ENCODE measurements at regions not wholly inside any gene's neighbourhood (a gene's known extent, or its start where the extent isn't known, plus 50 kb on each side); places are given as distances from the start of the nearest gene placed in this dataset.
A peak's percentile ranks its signal among the peaks of the same experiment; 100 is the strongest.
"Not testable (repeated sequence)": the region's sequence is repeated elsewhere in the genome, so short reads cannot be mapped to it uniquely, and the experiment has no call there.

DNA sequence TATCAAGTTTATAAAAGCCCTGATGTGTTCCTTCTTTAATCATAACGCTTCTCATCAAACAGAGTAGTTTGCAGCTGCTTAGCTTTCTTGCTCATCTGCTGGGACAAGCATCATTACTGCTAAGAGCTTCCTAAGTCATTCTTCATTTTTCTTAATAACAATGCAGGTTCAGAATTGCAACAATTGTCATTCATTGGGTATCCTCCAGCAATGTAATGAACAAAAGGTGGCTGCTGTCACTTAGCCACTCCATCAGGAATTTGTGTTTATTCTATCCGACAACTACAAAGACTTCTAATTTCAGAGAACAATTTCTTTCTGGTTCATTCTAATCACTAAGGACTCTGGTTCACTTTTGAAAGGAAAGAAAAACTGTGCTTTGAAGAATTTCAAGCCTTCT, 836.7 kb upstream of the CDH10 start:
- no peak for DNase-seq
- intact Hi-C loops (cut with DNase I), result no loop called here

DNA sequence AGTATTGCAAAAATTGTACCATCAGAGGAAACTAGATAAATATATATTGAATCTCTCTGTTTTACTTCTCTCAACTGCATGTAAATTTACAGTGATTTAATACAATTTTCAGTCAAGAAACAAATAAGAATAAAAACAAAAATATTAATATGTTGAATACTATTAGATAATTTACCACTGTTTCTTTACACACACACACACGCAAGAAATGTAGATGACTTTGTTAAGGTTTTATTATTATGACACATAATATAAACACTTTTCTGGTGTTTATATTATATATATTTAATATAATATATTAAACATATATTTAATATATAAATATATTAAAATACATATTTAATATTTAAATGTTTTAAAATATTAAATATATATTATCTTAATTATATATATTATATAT, 814.3 kb upstream of the CDH10 start:
- intact Hi-C loops (cut with DNase I), result no loop called here

DNA sequence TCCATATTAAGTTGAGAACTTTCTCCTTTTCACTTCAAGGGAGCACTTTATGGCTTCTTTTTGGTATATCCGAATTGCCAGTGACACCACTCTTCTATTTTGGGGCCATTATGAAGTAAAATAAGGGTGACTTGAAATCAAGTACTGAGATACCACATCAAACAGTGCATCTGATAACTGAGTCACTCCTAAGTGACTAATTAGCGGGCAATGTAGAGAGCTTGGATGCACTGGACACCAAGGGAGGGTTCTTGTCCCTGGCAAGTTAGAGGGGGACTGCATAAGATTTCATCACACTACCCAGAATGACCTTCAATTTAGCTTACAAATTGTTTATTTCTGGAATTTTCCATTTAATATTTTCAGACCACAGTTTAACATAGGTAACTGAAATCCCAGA, 813.9 kb upstream of the CDH10 start:
- intact Hi-C loops (cut with DNase I), result no loop called here
- DNase-seq, result no peak

More for the DNA sequence above, 814.3 kb upstream of the CDH10 start:
- DNase-seq, result no peak

DNA sequence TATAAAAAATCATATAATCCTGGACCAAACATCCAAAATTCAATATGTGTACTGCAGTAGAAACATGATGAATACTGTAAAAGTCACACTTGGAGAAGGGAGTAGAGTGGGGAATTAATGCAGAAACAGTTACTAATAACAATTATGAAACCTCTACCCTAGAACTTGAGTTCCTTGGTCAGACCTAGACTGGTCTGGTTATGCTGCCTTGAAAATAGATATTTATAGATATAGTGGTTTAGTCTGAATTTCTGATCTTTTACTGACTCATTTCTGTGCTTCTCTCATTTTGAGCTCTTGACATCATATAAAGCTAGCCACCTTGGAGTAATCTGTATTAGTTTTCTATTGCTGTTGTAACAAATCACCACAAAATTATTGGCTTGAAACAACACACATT, 808.7 kb upstream of the CDH10 start:
- DNase-seq, result no peak
- intact Hi-C loops (cut with DNase I), result no loop called here

DNA sequence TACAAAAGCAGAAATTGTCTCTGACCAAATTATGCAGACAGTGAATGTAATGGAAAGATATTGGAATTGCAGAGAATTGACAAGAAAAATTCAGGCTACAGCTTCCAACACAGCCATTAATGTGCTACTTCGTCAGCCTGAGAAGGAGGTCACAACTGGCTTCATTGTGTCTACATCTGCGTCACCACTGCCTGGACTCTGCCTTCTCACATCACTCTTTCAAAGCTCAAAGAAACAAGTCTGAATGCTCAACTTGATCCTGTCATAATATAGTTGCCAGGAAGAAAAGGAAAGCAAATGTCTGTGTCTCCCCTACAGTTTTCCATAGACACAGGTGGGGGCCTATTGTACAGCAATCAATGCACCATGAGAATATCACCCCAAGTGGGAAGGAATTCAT, 806.5 kb upstream of the CDH10 start:
- intact Hi-C loops (cut with DNase I), result no loop called here

DNA sequence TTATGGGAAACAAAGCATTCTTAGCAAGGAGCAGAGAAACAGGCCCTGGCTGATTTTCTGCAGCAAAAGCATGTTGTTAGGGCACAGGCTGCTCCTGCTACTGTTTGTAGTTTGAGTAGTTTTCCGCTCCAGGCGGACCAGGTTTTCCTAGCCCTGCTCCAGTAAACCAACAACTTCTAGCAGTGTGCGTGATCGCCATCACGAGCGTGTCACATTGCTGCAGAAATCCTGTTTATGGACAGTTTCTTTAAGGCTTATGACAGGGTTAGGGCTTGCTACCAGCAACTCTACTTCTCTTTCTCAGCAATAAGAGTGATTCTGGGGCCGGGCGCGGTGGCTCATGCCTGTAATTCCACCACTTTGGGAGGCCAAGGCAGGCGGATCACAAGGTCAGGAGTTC, 803.9 kb upstream of the CDH10 start:
- intact Hi-C loops (cut with DNase I), result no loop called here
- DNase-seq, result peak in 2 of 10 donors; percentile 29 to 63

More for the DNA sequence above, 806.5 kb upstream of the CDH10 start:
- no peak for DNase-seq

DNA sequence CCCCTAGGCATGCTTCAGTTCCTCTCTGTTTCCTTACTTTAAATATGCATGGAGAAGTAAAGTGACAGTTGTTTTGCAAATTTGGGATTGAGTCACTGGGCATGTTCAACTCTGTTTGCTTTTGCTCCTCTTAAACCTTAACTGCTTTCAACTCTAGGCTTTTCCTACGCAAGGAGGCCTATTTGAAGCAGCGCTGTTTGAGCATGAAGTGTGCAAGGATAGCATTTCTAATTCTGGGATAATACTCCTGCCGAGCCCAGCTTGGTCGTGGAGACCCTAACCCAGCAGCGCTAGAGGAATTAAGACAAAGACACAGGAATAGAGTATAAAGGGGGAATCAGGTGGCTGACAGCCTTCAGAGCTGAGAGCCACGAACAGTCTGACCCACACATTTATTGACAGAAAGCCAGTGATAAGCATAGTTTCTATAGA, 803.4 kb upstream of the CDH10 start:
- intact Hi-C loops (cut with DNase I), result no loop called here

DNA sequence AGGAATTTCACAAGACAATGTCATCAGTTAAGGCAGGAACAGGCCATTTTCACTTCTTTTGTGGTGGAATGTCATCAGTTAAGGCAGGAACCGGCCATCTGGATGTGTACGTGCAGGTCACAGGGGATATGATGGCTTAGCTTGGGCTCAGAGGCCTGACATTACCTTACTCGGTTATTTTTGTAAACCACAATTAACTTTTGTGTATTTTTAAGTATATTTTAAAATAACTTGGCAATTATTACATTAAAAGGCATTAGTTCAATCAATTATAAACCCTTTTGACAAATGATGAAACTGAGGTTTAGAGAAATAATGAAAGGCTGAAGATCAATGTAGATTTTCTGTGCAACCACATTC, 801.3 kb upstream of the CDH10 start:
- intact Hi-C loops (cut with DNase I), result not testable (repeated sequence)

More for the DNA sequence above, 803.4 kb upstream of the CDH10 start:
- no peak for DNase-seq

DNA sequence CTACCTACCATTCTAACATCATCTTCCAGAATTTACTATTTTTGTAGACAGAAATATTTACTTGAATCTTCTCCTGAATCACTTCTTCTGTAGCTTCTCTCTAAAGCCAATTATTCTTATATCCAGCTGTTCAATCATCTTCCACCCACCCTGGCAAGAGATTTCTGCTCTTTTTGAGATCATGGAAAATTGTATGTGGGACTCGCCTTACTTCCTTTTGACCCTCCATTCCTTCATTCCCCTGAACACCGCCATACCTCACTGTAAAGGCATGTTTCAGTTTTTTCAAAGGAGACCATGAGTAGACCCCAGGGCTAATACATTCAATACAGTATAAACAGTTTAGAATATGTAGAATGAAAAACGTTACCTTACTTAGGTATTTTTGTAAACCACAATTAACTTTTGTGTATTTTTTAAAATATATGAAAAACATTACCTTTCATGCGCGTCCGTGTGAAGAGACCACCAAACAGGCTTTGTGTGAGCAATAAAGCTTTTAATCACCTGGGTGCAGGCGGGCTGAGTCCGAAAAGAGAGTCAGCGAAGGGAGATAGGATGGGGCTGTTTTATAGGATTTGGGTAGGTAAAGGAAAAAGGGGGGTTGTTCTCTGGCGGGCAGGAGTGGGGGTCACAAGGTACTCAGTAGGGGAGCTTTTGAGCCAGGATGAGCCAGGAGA, 800.7 kb upstream of the CDH10 start:
- intact Hi-C loops (cut with DNase I); DNase-seq: not testable (repeated sequence)

More for the DNA sequence above, 801.3 kb upstream of the CDH10 start:
- DNase-seq, result not testable (repeated sequence)

DNA sequence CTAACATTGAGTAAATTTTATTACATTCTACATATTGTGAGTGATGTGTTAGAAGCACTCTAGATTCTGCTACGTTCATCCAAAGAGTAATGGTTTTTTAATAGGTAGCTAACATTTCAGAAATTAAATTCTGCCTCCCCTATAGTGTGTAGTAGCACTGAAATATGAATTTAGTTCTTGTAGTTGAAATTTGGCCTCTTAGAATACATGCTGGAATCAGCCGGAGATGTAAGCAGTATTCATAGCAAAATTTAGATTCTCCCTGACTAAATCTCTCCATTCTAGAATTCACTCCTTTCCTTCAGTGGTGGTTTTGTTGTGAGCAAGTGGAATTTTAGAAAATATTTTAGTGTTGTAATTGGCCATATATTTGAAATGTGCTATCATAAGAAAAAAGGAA, 799.9 kb upstream of the CDH10 start:
- intact Hi-C loops (cut with DNase I), result no loop called here
- no peak for DNase-seq

DNA sequence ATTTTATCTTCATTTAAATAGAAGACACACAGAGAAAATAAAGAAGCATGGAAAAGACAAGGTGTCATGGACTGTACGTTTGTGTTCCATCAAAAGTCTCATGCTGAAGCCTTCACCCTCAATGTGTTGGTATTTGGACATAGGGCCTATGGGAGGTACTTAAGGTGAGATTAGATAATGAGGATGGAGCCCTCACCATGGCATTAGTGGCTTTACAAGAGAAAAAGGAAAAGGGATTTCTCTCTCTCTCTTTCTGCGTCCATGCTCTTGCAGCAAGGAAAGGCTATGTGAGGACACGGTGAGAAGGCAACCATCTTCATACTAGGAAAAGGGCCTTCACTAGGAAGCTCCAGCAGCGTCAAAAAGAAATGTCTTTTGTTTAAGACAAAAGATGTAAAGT, 797.0 kb upstream of the CDH10 start:
- no peak for DNase-seq
- intact Hi-C loops (cut with DNase I), result no loop called here

DNA sequence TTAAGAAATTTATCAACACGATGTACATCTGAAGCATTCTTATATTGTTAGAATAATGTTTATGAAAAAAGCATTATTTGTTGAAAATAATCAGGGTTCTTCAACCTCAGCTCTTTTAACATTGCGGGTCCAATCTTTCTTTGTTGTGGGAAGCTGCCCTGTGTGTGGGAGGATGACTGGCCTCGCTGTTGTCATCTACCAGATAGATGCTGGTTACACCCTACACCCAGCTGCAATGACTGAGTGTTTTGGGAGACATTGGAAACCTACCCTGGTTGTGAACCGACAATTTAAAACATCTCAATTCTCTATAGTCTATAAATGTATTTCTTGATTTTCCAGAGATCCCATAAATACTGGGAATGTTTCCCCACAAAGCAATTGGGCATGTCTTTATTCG, 794.2 kb upstream of the CDH10 start:
- intact Hi-C loops (cut with DNase I), result no loop called here
- DNase-seq, result no peak

DNA sequence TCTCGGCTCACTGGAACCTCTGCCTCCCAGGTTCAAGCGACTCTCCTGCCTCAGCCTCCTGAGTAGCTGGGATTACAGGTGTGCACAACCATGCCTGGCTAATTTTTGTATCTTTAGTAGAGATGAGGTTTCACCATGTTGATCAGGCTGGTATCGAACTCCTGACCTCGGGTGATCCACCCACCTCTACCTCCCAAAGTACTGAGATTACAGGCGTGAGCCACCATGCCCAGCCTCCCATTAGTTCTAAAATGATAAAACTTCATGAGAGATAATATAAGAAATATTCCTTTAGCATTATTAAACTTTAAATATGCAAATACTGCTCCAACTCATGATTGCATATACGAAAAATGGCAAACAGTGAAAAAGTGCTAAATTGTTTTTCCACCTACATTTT, 793.6 kb upstream of the CDH10 start:
- intact Hi-C loops (cut with DNase I); DNase-seq: not testable (repeated sequence)

DNA sequence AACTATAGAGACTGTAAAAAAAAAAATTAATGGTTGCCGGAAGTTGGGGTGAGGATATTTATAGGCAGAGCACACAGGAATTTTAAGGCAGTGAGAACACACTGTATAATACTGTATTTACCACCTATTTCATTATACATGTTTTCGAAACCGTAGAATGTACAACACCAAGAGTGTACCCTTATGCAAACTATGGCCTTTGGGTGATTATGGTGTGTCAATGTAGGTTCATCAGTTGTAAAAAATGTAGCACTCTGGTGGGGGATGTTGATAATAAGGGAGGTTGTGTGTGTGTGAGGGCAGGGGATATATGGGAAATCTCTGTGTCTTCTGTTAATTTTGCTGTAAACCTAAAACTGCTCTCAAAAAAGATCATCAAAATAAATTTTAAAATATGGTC, 791.7 kb upstream of the CDH10 start:
- DNase-seq, result no peak
- intact Hi-C loops (cut with DNase I), result no loop called here

DNA sequence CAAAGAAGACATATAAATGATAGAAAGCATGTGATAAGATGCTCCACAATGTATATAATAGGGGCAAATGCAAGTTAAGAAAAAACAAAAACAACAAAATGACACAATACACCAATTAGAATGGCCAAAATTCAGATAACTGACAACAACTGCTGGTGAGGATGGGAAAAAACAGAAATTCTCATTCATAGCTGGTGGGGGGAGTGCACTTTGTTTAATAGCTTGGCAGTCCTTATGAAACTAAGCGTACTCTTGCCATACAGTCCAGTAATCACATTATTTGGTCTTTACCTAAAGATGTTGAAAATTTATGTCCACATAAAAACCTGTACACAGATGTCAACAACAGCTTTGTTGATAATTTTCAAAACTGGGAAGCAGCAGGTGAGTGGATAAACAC, 791.1 kb upstream of the CDH10 start:
- intact Hi-C loops (cut with DNase I), result no loop called here
- DNase-seq, result no peak

DNA sequence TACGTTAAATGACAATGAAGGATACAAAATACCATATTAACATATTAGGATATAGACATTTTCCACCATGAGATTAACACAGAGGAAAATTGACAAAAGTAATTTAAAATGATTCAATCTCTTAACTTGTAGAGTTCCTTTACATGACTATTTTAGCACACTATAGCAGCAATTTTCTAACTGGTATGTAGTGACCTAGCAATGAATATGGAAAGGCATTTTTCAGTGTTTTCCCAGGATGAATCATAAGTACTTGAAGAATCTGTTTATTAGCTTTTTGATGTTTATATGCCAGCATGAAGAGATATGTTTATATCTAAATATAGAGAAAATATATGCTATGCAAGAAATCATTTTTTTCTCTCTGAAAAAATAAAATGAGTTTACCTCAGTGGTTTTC, 782.5 kb upstream of the CDH10 start:
- no peak for DNase-seq
- intact Hi-C loops (cut with DNase I), result no loop called here

DNA sequence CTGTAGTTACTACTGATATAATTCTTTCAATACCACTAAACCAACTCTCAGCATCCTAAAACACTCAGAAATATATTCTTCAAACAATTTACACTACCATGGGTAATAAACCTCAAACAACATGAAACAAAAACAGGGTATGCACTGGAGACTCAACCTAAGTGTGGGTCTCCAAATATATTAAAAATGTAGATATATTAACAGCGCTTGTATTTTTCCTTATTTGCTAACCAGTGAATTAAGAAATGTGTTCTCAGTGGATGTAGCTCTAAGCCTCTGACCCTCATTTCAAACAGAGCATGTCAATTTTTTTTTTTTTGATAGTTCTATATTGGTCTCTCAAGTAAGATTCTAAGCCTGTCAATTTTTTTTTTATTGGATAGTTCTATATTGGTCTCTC, 778.5 kb upstream of the CDH10 start:
- no peak for DNase-seq
- intact Hi-C loops (cut with DNase I), result no loop called here

DNA sequence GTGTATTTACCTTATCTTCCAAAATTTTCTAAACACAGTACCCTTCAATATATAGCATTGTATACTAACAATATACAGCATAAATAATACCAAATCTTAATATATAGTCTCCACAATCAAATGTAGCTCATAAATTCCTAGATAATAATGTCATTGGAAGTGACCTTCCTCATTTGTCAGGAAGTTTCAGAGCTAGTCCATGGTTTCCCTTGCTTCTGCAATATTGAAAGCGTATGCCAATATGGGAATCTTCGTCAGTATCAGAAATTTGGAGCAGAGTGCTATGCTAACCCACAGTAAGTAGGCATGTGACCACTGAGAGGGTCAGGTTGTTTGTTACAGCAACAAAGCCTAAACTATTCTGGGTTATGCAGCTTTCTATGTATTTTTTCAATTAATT, 774.9 kb upstream of the CDH10 start:
- intact Hi-C loops (cut with DNase I), result no loop called here
- no peak for DNase-seq

DNA sequence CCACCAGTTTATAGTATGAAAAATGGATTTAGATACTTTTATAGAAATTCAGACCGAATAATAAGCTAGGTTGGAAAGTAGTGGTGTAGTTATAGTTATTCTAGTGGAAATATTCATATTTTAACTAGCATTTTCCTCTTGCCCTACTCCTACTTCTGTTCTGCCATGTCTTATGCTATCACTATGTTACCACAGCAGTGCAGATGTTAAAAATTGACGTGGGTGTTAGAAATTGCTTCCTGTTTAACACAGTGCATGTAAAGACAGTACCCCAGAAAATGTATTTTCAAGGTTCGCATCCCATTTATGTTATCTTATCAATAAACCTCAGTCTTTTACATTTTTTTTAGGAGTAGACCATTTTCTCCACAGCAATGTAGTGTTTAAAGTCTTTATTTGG, 774.2 kb upstream of the CDH10 start:
- no peak for DNase-seq
- intact Hi-C loops (cut with DNase I), result no loop called here

DNA sequence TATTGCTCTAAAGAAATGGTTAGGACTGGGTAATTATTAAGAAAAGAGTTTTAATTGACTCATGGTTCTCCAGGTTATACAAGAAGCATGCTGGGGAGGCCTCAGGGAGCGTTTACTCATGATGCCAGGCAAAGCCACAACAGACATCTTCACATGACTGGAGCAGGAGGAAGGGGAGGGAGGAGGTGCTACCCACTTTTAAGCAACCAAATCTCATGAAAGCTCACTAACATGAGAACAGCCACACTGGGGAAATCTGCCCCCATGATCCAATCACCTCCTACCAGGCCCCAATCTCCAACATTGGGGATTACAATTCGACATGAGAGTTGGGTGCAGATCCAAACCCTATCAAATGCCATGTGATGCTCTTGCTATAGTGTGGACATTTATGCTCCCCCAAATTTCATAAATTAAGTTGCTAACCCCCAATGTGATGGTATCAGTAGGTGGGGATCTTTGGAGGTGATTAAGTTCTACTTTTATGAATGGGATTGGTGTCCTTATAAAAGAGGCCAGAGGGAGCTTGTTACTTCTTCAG, 773.6 kb upstream of the CDH10 start:
- no peak for DNase-seq
- intact Hi-C loops (cut with DNase I), result no loop called here

DNA sequence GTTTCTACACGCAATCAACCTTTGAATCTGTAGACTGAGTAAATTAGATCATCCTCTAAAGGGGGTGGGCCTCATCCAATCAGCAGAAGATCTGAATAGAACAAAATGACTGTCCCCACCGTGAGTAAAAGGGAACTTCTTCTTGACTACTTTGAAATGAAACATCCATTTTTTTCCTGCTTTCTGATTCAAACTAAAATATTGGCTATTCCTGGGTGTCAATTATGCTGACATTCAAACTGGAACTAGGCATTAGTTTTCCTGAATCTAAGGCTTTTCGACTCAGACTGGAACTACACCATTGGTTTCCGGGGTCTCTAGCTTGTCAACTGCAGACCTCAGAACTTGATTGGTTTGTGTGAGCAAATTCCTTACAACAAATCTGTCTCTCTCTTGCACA, 772.2 kb upstream of the CDH10 start:
- intact Hi-C loops (cut with DNase I), result no loop called here
- no peak for DNase-seq

DNA sequence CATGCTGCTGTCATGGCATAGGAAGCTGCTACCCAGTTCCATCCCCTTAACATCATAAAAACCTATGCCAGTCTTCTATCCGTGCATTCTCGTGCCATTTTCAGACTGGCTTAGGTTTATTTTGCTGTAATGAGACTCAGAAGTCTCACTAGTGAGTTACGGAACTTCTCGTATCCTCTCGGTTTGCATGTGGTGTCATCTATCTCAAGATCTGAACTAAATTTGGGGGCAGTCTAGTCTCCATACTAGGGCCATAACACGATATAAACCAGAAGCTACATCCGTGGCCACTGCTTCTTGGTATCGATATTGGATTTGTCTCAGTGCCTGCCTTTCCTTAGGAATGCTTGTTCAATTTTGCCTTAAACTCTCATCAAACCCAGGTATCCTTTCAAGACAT, 771.2 kb upstream of the CDH10 start:
- intact Hi-C loops (cut with DNase I), result no loop called here
- DNase-seq, result no peak

DNA sequence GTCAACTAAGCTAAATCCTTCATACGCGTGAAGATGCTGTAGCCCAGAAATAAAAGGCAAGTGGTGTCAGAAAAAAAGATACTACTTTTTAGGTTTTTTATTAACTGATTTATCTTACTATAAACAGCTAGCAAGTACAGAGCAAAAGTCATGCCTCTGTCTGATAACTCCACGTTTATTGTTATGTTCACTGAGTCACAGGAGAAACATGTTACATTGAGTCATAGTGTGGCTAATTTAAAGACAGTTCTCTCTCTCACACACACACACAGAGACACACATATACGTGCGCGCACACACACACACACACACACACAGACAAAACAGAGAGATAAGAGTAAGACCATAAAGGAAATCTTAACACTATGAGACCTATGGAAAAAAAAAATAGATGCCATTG, 770.0 kb upstream of the CDH10 start:
- no peak for DNase-seq
- intact Hi-C loops (cut with DNase I), result no loop called here
